SK-N-MC (cell line): ENCODE measurements at regions not wholly inside any gene's neighbourhood (a gene's known extent, or its start where the extent isn't known, plus 50 kb on each side); places are given as distances from the start of the nearest gene placed in this dataset.

ENCODE experiments used
- EZH2 ChIP-seq: fragments of 200-600 bp; sonication (generic); IDR thresholded peaks from one replicate; pipeline ENCODE4 v1.6.1; 2017; ENCODE audit warnings: antibody characterized with exemption
- FOXP2 ChIP-seq: optimal IDR thresholded peaks from 2 replicates; pipeline ENCODE3; 2011; ENCODE audit warnings: mild to moderate bottlenecking, moderate library complexity; ENCODE audit not compliant: insufficient read depth; ENCODE audit errors: extremely low read length, control extremely low read depth
- POLR2AphosphoS5 ChIP-seq: IDR thresholded peaks from 2 replicates; pipeline ENCODE4 v1.6.1; 2012; ENCODE audit warnings: mild to moderate bottlenecking, low read depth, low read length, borderline replicate concordance

DNA sequence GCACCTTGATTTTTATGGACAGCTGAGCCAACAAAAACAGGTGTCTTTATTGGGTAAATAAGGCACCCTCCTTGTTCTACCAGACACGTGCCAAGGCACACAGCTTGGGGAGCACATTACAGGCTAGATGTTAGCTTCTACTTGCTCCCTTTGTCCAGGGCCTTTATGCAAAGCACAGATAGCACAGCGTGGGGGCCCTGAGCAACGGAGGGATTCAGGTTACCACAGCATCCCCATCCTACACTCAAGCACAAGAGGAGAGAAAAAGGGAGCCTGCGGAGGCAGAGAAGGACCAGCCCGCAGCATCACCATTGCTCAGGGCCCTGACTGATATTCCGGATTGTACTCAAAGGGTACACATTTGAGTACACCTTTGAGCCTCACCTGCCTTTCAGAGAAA is 181.7 kb upstream of the KIF2A start:
- TF ChIP-seq EZH2, result no peak
- no peak for TF ChIP-seq POLR2AphosphoS5
- no peak for TF ChIP-seq FOXP2
